A549 (cell line): ENCODE measurements at regions not wholly inside any gene's neighbourhood (a gene's known extent, or its start where the extent isn't known, plus 50 kb on each side); places are given as distances from the start of the nearest gene placed in this dataset.

Source experiments
- BHLHE40 ChIP-seq: IDR thresholded peaks from 2 replicates; pipeline ENCODE4 v1.6.1; 2012; ENCODE audit warnings: low read depth, low read length, inconsistent platforms
- EP300 ChIP-seq, 2 experiments: fragments of >200 bp; sonication (Bioruptor Twin); formaldehyde crosslinking; IDR thresholded peaks; 2 replicates in 1 of 2; 3 replicates in 1 of 2; pipeline ENCODE4 v1.6.1; 2016 to 2017
- JUNB ChIP-seq: fragments of >200 bp; sonication (Bioruptor Twin); formaldehyde crosslinking; IDR thresholded peaks from 2 replicates; pipeline ENCODE4 v1.6.1; 2016
- MAFK ChIP-seq: fragments of 450-650 bp; IDR thresholded peaks from 2 replicates; pipeline ENCODE4 v1.6.1; 2014; ENCODE audit not compliant: partially characterized antibody
- MYC ChIP-seq: IDR thresholded peaks from 2 replicates; pipeline ENCODE4 v1.6.1; 2012; ENCODE audit warnings: mild to moderate bottlenecking, inconsistent platforms, low read length, improper control_type of control experiment, borderline replicate concordance
- POLR2A ChIP-seq: IDR thresholded peaks from 2 replicates; pipeline ENCODE4 v1.6.1; 2012; ENCODE audit warnings: mild to moderate bottlenecking, low read length
- RARB ChIP-seq: fragments of 250-450 bp; sonication (Bioruptor Pico); IDR thresholded peaks from 2 replicates; pipeline ENCODE4 v1.8.0; 2021; ENCODE audit warnings: mild to moderate bottlenecking, moderate library complexity
- ZNF302 ChIP-seq: fragments of 250-450 bp; sonication (Bioruptor Pico); IDR thresholded peaks from 2 replicates; pipeline ENCODE4 v1.9.0; 2021; ENCODE audit warnings: inconsistent platforms, mild to moderate bottlenecking, moderate library complexity
- TF ChIP-seq, protein P1 (sequence below): fragments of >200 bp; sonication (Bioruptor Twin); formaldehyde crosslinking; IDR thresholded peaks from 3 replicates; pipeline ENCODE4 v1.5.1; 2016

DNA sequence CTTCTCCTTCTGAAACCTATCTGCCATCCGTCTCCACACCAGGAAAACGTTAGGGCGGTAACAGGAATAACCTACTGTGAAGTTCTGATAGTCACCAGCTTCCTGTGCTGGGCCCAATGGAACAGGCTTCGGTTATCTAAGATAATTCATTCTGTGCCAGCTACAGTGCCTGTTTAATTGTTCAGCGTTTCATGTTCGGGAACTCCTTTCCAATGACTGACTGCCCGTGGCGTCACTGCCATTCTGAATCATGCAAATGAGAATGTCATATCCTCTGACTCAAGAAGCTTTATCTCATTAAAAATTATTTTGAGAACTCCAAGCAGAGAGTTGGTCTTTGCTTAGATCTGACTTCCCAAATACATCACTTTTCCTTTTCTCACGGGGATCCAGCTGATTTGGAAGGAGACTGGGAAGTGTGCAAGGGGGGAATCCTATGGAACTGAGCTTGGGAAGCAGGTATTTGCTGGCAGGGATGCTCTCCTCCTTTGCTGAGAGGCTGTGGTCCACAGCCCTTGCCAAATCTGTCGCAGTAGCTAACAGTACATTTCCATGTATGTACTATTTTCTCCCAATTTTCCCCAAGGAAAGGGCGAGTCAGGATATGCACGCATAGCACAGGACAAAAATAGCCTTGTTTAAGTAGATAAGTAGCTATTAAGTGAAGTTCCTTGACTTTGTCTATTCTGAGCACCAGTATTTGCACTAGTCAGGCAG is 358.7 kb downstream of the LTN1 start:
- TF ChIP-seq BHLHE40 (no peak), ZNF302 (no peak), EP300 (IDR thresholded peaks at IDR 0.05) (no peak), JUNB (no peak), MAFK (no peak), MYC (no peak), RARB (no peak), POLR2A (no peak)
- TF ChIP-seq, protein P1, sequence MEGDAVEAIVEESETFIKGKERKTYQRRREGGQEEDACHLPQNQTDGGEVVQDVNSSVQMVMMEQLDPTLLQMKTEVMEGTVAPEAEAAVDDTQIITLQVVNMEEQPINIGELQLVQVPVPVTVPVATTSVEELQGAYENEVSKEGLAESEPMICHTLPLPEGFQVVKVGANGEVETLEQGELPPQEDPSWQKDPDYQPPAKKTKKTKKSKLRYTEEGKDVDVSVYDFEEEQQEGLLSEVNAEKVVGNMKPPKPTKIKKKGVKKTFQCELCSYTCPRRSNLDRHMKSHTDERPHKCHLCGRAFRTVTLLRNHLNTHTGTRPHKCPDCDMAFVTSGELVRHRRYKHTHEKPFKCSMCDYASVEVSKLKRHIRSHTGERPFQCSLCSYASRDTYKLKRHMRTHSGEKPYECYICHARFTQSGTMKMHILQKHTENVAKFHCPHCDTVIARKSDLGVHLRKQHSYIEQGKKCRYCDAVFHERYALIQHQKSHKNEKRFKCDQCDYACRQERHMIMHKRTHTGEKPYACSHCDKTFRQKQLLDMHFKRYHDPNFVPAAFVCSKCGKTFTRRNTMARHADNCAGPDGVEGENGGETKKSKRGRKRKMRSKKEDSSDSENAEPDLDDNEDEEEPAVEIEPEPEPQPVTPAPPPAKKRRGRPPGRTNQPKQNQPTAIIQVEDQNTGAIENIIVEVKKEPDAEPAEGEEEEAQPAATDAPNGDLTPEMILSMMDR: no peak
